HG03066 (cell line): ENCODE measurements at regions not wholly inside any gene's neighbourhood (a gene's known extent, or its start where the extent isn't known, plus 50 kb on each side); places are given as distances from the start of the nearest gene placed in this dataset.
"Not testable (repeated sequence)": the region's sequence is repeated elsewhere in the genome, so short reads cannot be mapped to it uniquely, and the experiment has no call there.

Source experiments
- ATAC-seq: cut with Tn5 transposase; IDR thresholded peaks from one replicate; pipeline ENCODE4 v1.9.1; 2021; ENCODE audit warnings: low read depth; ENCODE audit not compliant: unreplicated experiment

- ATAC-seq, result no peak
Observed at GRCh38 chr10:33913194-33913593, 578.7 kb upstream of the NRP1 start.

GRCh38 chr10:33909476-33909875, 575.0 kb upstream of the NRP1 start:
- ATAC-seq, result not testable (repeated sequence)

GRCh38 chr10:33901166-33901565, 566.7 kb upstream of the NRP1 start:
- ATAC-seq, result no peak

- no peak for ATAC-seq
Observed at GRCh38 chr10:33900596-33900995, 566.1 kb upstream of the NRP1 start.

GRCh38 chr10:33899578-33900531, 565.4 kb upstream of the NRP1 start:
- no peak for ATAC-seq

GRCh38 chr10:33897291-33897752, 562.9 kb upstream of the NRP1 start:
- no peak for ATAC-seq

- ATAC-seq, result no peak
Observed at GRCh38 chr10:33893506-33893905, 559.0 kb upstream of the NRP1 start.

GRCh38 chr10:33889371-33889770, 554.9 kb upstream of the NRP1 start:
- no peak for ATAC-seq

- no peak for ATAC-seq
Observed at GRCh38 chr10:33887188-33887587, 552.7 kb upstream of the NRP1 start.

GRCh38 chr10:33886299-33886698, 551.8 kb upstream of the NRP1 start:
- no peak for ATAC-seq

GRCh38 chr10:33884604-33885003, 550.1 kb upstream of the NRP1 start:
- ATAC-seq, result no peak

GRCh38 chr10:33883881-33884280, 549.4 kb upstream of the NRP1 start:
- no peak for ATAC-seq

GRCh38 chr10:33882996-33883395, 548.5 kb upstream of the NRP1 start:
- ATAC-seq, result no peak

- no peak for ATAC-seq
Observed at GRCh38 chr10:33880291-33880690, 545.8 kb upstream of the NRP1 start.

- ATAC-seq, result no peak
Observed at GRCh38 chr10:33878238-33878786, 543.8 kb upstream of the NRP1 start.

GRCh38 chr10:33876584-33877400, 542.3 kb upstream of the NRP1 start:
- no peak for ATAC-seq

GRCh38 chr10:33875924-33876583, 541.6 kb upstream of the NRP1 start:
- no peak for ATAC-seq

- no peak for ATAC-seq
Observed at GRCh38 chr10:33871061-33871956, 536.8 kb upstream of the NRP1 start.

GRCh38 chr10:33869481-33869880, 535.0 kb upstream of the NRP1 start:
- ATAC-seq, result no peak

- no peak for ATAC-seq
Observed at GRCh38 chr10:33869028-33869427, 534.6 kb upstream of the NRP1 start.
